Femur (tissue), 1 donor: ENCODE measurements at regions not wholly inside any gene's neighbourhood (a gene's known extent, or its start where the extent isn't known, plus 50 kb on each side); places are given as distances from the start of the nearest gene placed in this dataset.
A peak's percentile ranks its signal among the peaks of the same experiment; 100 is the strongest.
"Not testable (repeated sequence)": the region's sequence is repeated elsewhere in the genome, so short reads cannot be mapped to it uniquely, and the experiment has no call there.

Experiments used
- DNase-seq: peaks from one replicate; pipeline ENCODE4 v3.0.0-alpha.2; 2017

- DNase-seq: no peak
These were observed 118.9 kb upstream of the SFSWAP start for GRCh38 chr12:131591714-131592709.

GRCh38 chr12:131592972-131593371, 117.9 kb upstream of the SFSWAP start:
- no peak for DNase-seq

- no peak for DNase-seq
These were observed 117.5 kb upstream of the SFSWAP start for GRCh38 chr12:131593406-131593805.

- no peak for DNase-seq
These were observed 114.8 kb upstream of the SFSWAP start for GRCh38 chr12:131596115-131596514.

- no peak for DNase-seq
These were observed 113.6 kb upstream of the SFSWAP start for GRCh38 chr12:131597333-131597732.

- no peak for DNase-seq
These were observed 112.2 kb upstream of the SFSWAP start for GRCh38 chr12:131598717-131599116.

GRCh38 chr12:131599190-131600159, 111.4 kb upstream of the SFSWAP start:
- no peak for DNase-seq

- DNase-seq: no peak
These were observed 110.7 kb upstream of the SFSWAP start for GRCh38 chr12:131600160-131600532.

GRCh38 chr12:131601499-131601898, 109.4 kb upstream of the SFSWAP start:
- not testable (repeated sequence) for DNase-seq

- no peak for DNase-seq
These were observed 107.6 kb upstream of the SFSWAP start for GRCh38 chr12:131603106-131603938.

- DNase-seq: no peak
These were observed 106.7 kb upstream of the SFSWAP start for GRCh38 chr12:131603939-131604795.

GRCh38 chr12:131604859-131605258, 106.0 kb upstream of the SFSWAP start:
- no peak for DNase-seq

- no peak for DNase-seq
These were observed 105.5 kb upstream of the SFSWAP start for GRCh38 chr12:131605304-131605829.

GRCh38 chr12:131606218-131606901, 104.5 kb upstream of the SFSWAP start:
- no peak for DNase-seq

GRCh38 chr12:131607658-131608447, 103.0 kb upstream of the SFSWAP start:
- DNase-seq: no peak

- peak; percentile 85 for DNase-seq
These were observed 101.9 kb upstream of the SFSWAP start for GRCh38 chr12:131608740-131609690.

- no peak for DNase-seq
These were observed 101.1 kb upstream of the SFSWAP start for GRCh38 chr12:131609762-131610161.

GRCh38 chr12:131610181-131610580, 100.7 kb upstream of the SFSWAP start:
- no peak for DNase-seq
